ENCODE measurements at regions not wholly inside any gene's neighbourhood (a gene's known extent, or its start where the extent isn't known, plus 50 kb on each side); places are given as distances from the start of the nearest gene placed in this dataset.

DNA sequence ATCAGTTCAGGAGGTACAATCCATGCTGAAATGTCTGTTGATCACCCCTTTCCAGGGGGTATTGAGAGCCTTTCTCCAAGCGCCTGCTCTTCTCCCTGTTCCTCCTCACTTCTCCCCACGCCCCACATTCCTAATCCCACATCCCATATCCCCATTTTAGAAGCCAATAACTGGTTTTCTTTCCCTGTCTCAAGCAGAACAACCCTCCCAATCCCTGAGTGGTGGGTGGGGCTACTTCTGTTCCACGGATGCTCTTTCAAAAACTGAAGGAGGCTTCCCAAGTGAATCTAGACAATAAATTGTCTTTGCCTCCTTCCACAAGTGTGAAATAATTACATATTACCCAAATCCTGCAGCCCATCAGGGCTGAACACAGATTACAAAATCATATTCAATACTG is 77.0 kb upstream of the SEMA6A start:
- Histone ChIP-seq H3K79me2 (ENCODE audit: low read depth) (no peaks in the 10 kb centered on the region), H3K4me3 (no peak overlapping the region), H3K9me3 (ENCODE audit: low read depth) (no peaks in the 10 kb centered on the region), H4K20me1 (ENCODE audit: low read depth) (no peaks in the 10 kb centered on the region), H3K4me1 (peaks cover 53% of the 10 kb centered on the region), H3K4me2 (peak overlapping the region; percentile 50), H3K27ac (no peak overlapping the region), H3K9ac (no peak overlapping the region), H3K27me3 (no peaks in the 10 kb centered on the region), H2AFZ (replicated peaks) (peak overlapping the region; percentile 18), H3K36me3 (no peaks in the 10 kb centered on the region), H3F3A (ENCODE audit: low read depth) (peaks cover 7% of the 10 kb centered on the region)
- Mint-ChIP-seq H3K4me1 (peaks cover 46% of the 10 kb centered on the region), H3K36me3 (no peaks in the 10 kb centered on the region), H3K27ac (peak overlapping the region; percentile 86), H3K9me3 (no peaks in the 10 kb centered on the region), H3K4me3 (no peak overlapping the region), H3K27me3 (ENCODE audit: insufficient read depth, low read depth) (peaks cover 4% of the 10 kb centered on the region)
- TF ChIP-seq, protein P1, sequence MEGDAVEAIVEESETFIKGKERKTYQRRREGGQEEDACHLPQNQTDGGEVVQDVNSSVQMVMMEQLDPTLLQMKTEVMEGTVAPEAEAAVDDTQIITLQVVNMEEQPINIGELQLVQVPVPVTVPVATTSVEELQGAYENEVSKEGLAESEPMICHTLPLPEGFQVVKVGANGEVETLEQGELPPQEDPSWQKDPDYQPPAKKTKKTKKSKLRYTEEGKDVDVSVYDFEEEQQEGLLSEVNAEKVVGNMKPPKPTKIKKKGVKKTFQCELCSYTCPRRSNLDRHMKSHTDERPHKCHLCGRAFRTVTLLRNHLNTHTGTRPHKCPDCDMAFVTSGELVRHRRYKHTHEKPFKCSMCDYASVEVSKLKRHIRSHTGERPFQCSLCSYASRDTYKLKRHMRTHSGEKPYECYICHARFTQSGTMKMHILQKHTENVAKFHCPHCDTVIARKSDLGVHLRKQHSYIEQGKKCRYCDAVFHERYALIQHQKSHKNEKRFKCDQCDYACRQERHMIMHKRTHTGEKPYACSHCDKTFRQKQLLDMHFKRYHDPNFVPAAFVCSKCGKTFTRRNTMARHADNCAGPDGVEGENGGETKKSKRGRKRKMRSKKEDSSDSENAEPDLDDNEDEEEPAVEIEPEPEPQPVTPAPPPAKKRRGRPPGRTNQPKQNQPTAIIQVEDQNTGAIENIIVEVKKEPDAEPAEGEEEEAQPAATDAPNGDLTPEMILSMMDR (IDR thresholded peaks at IDR 0.05), result no peak
- no peak for TF ChIP-seq EZH2 (IDR thresholded peaks at IDR 0.05)
- TF ChIP-seq EZH2phosphoT487 (IDR thresholded peaks at IDR 0.05), result no peak
- DNase-seq (ENCODE audit: low spot score), result no peak

- Histone ChIP-seq H3F3A (ENCODE audit: low read depth) (peaks cover 4% of the 10 kb centered on the region), H3K36me3 (no peaks in the 10 kb centered on the region), H3K4me3 (no peak overlapping the region), H3K9me3 (ENCODE audit: low read depth) (no peaks in the 10 kb centered on the region), H3K27me3 (no peaks in the 10 kb centered on the region), H3K9ac (no peak overlapping the region), H3K4me1 (peaks cover 50% of the 10 kb centered on the region), H3K79me2 (ENCODE audit: low read depth) (no peaks in the 10 kb centered on the region), H3K27ac (no peak overlapping the region), H2AFZ (replicated peaks) (no peak overlapping the region), H4K20me1 (ENCODE audit: low read depth) (no peaks in the 10 kb centered on the region), H3K4me2 (no peak overlapping the region)
- H3K9me3 Mint-ChIP-seq, result no peaks in the 10 kb centered on the region
- no peak overlapping the region for H3K27ac Mint-ChIP-seq
- no peaks in the 10 kb centered on the region for H3K36me3 Mint-ChIP-seq
- H3K27me3 Mint-ChIP-seq (ENCODE audit: insufficient read depth, low read depth), result peaks cover 5% of the 10 kb centered on the region
- TF ChIP-seq, protein P1 (IDR thresholded peaks at IDR 0.05), result no peak
- no peak for TF ChIP-seq EZH2phosphoT487 (IDR thresholded peaks at IDR 0.05)
- no peak for TF ChIP-seq EZH2 (IDR thresholded peaks at IDR 0.05)
- H3K4me1 Mint-ChIP-seq, result peaks cover 46% of the 10 kb centered on the region
- no peak for DNase-seq (ENCODE audit: low spot score)
- no peak overlapping the region for H3K4me3 Mint-ChIP-seq
Measured at GRCh38 chr5:116650964-116651363, 76.3 kb upstream of the SEMA6A start.

DNA sequence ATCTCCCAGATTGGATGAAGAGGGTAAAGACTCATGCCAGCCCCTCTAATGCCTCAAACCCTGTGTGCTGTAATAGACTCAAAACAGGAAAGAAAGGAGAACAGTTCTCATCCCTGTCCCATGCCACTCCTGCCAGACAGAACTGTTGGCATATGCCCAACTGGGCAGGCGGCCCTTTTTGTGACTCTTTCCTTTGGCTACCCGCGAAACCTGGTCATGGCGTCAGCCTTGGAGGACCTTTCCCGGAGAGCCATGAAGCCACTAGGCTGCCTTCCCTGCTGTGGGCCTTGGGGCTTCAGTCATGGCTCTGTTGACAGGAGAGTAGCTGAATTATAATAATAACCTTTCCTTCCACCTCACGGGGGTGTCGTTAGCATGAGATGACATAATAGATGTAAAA is 75.9 kb upstream of the SEMA6A start:
- Mint-ChIP-seq H3K4me3 (no peak overlapping the region), H3K9me3 (no peaks in the 10 kb centered on the region), H3K27ac (no peak overlapping the region), H3K27me3 (ENCODE audit: insufficient read depth, low read depth) (peaks cover 5% of the 10 kb centered on the region), H3K4me1 (peaks cover 47% of the 10 kb centered on the region), H3K36me3 (no peaks in the 10 kb centered on the region)
- Histone ChIP-seq H3K4me3 (no peak overlapping the region), H4K20me1 (ENCODE audit: low read depth) (no peaks in the 10 kb centered on the region), H3K4me2 (no peak overlapping the region), H3K4me1 (peaks cover 46% of the 10 kb centered on the region), H2AFZ (replicated peaks) (no peak overlapping the region), H3F3A (ENCODE audit: low read depth) (peaks cover 4% of the 10 kb centered on the region), H3K79me2 (ENCODE audit: low read depth) (no peaks in the 10 kb centered on the region), H3K27ac (no peak overlapping the region), H3K9me3 (ENCODE audit: low read depth) (no peaks in the 10 kb centered on the region), H3K27me3 (no peaks in the 10 kb centered on the region), H3K36me3 (no peaks in the 10 kb centered on the region), H3K9ac (no peak overlapping the region)
- TF ChIP-seq EZH2 (IDR thresholded peaks at IDR 0.05) (no peak), EZH2phosphoT487 (IDR thresholded peaks at IDR 0.05) (no peak)
- TF ChIP-seq, protein P1 (IDR thresholded peaks at IDR 0.05), result no peak
- DNase-seq (ENCODE audit: low spot score), result no peak

Measured in neural progenitor cell (in vitro differentiated cells).